ENCODE measurements at regions not wholly inside any gene's neighbourhood (a gene's known extent, or its start where the extent isn't known, plus 50 kb on each side); places are given as distances from the start of the nearest gene placed in this dataset.
"Not testable (repeated sequence)": the region's sequence is repeated elsewhere in the genome, so short reads cannot be mapped to it uniquely, and the experiment has no call there.

DNA sequence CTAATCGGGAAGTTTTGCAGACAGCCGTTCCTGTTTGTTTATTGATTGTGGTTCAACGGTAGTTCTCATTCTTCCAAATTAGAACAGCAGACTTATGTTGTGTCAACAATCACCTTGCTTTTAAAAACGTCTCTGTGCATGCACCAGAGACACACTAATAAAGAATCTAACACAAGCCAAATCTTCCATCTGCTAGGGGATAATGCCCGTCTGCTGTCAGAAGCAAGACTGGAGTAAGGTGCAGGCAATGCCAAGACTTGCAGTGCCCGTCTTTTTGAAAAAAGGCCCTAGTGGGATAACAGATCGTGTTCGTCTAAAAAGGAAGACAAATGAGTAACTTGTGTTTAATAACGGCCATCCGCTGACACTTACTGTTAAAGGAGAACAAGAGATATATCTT lies 158.4 kb downstream of the KCNJ2 start:
- ATAC-seq (no peak), DNase-seq (ENCODE audit: low spot score) (no peak)
- no peak overlapping the region for H3K27ac Mint-ChIP-seq
- CTCF ChIA-PET = no interaction called here
- 0 out of 2 replicates have a peak, but pooled peaks cover 4% of the 10 kb centered on the region for H3K9me3 Mint-ChIP-seq
- peaks cover 7% of the 10 kb centered on the region for H3K4me1 Mint-ChIP-seq
- TF ChIP-seq ZNF396 (CRISPR knock-in tag; IDR thresholded peaks at IDR 0.05; ENCODE audit: borderline replicate concordance) (no peak), ZNF671 (CRISPR knock-in tag; IDR thresholded peaks at IDR 0.05) (no peak), NR1H2 (CRISPR knock-in tag; IDR thresholded peaks at IDR 0.05) (no peak), CBFB (CRISPR knock-in tag; IDR thresholded peaks at IDR 0.05; ENCODE audit: low read depth) (no peak), SP1 (CRISPR knock-in tag; conservative IDR thresholded peaks at IDR 0.05) (no peak), ZBTB21 (CRISPR knock-in tag; IDR thresholded peaks at IDR 0.05; ENCODE audit: borderline replicate concordance) (no peak), ESRRA (CRISPR knock-in tag; IDR thresholded peaks at IDR 0.05; ENCODE audit: borderline replicate concordance) (no peak), ELF4 (CRISPR knock-in tag; IDR thresholded peaks at IDR 0.05; ENCODE audit: low read depth) (no peak), SOX15 (CRISPR knock-in tag; IDR thresholded peaks at IDR 0.05) (no peak)
- TF ChIP-seq, protein P1, sequence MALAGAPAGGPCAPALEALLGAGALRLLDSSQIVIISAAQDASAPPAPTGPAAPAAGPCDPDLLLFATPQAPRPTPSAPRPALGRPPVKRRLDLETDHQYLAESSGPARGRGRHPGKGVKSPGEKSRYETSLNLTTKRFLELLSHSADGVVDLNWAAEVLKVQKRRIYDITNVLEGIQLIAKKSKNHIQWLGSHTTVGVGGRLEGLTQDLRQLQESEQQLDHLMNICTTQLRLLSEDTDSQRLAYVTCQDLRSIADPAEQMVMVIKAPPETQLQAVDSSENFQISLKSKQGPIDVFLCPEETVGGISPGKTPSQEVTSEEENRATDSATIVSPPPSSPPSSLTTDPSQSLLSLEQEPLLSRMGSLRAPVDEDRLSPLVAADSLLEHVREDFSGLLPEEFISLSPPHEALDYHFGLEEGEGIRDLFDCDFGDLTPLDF (CRISPR knock-in tag; IDR thresholded peaks at IDR 0.05) = no peak
- POLR2A ChIA-PET = interaction anchor here (0.6 kb wide), 1 partner anchor 175 kb away, joined by 3 read pairs; no protein-coding TSS in a partner anchor
- H3K27me3 Mint-ChIP-seq (ENCODE audit: low read depth) = no peaks in the 10 kb centered on the region
- H3K4me3 Mint-ChIP-seq = no peak overlapping the region
- no peaks in the 10 kb centered on the region; the same call in 1 of the 2 replicates for H3K36me3 Mint-ChIP-seq

DNA sequence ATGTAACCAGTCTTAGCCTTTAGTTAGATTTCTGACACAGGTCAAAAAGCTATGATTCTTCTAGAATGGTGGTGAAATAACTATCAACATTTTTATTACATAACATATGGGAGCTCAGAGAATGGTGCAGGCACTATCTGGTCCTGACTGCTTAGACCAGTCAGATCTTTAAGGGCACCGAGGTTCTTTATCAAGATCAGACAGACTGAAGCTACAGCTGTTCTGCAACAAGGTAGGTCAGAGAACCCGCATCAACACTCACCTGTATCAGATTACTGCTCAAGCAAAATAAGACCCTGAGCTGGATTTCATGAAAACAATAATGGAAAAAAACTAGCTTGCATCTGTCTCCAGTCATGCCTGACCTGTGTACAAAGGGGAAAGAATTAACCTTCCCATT lies 160.4 kb downstream of the KCNJ2 start:
- Mint-ChIP-seq H3K9me3 (0 out of 2 replicates have a peak, but pooled peaks cover 4% of the 10 kb centered on the region), H3K4me3 (no peak overlapping the region), H3K36me3 (no peaks in the 10 kb centered on the region; the same call in 1 of the 2 replicates), H3K27ac (no peak overlapping the region), H3K27me3 (ENCODE audit: low read depth) (no peaks in the 10 kb centered on the region), H3K4me1 (peaks cover 7% of the 10 kb centered on the region)
- ChIA-PET POLR2A (no interaction called here), CTCF (no interaction called here)
- ATAC-seq (no peak), DNase-seq (ENCODE audit: low spot score) (no peak)
- TF ChIP-seq ZNF263 (CRISPR knock-in tag; IDR thresholded peaks at IDR 0.05; ENCODE audit: low read depth) (no peak), TP53 (CRISPR knock-in tag; IDR thresholded peaks at IDR 0.05) (no peak), FOXJ3 (CRISPR knock-in tag; IDR thresholded peaks at IDR 0.05; ENCODE audit: borderline replicate concordance) (no peak), ZNF423 (CRISPR knock-in tag; IDR thresholded peaks at IDR 0.05) (no peak), ZNF138 (CRISPR knock-in tag; conservative IDR thresholded peaks at IDR 0.05) (no peak), NR3C1 (CRISPR knock-in tag; conservative IDR thresholded peaks at IDR 0.05; ENCODE audit: low read depth) (no peak), ZNF121 (CRISPR knock-in tag; IDR thresholded peaks at IDR 0.05) (no peak), ESRRA (CRISPR knock-in tag; IDR thresholded peaks at IDR 0.05; ENCODE audit: borderline replicate concordance) (no peak), ZBTB21 (CRISPR knock-in tag; IDR thresholded peaks at IDR 0.05; ENCODE audit: borderline replicate concordance) (no peak)
- TF ChIP-seq, protein P1 (CRISPR knock-in tag; IDR thresholded peaks at IDR 0.05) = no peak
- TF ChIP-seq, protein P2, sequence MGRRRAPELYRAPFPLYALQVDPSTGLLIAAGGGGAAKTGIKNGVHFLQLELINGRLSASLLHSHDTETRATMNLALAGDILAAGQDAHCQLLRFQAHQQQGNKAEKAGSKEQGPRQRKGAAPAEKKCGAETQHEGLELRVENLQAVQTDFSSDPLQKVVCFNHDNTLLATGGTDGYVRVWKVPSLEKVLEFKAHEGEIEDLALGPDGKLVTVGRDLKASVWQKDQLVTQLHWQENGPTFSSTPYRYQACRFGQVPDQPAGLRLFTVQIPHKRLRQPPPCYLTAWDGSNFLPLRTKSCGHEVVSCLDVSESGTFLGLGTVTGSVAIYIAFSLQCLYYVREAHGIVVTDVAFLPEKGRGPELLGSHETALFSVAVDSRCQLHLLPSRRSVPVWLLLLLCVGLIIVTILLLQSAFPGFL (CRISPR knock-in tag; IDR thresholded peaks at IDR 0.05; ENCODE audit: borderline replicate concordance) = no peak

DNA sequence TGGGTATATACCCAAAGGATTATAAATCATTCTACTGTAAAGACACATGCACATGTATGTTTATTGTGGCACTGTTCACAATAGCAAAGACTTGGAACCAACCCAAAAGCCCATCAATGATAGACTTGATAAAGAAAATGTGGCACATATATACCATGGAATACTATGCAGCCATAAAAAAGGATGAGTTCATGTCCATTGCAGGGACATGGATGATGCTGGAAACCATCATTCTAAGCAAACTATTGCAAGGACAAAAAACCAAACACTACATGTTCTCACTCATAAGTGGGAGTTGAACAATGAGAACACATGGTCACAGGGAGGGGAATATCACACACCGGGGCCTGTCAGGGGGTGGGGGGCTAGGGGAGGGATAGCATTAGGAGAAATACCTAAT lies 161.7 kb downstream of the KCNJ2 start:
- POLR2A ChIA-PET; H3K4me3 Mint-ChIP-seq; DNase-seq (ENCODE audit: low spot score); ATAC-seq; H3K9me3 Mint-ChIP-seq; H3K4me1 Mint-ChIP-seq; H3K27me3 Mint-ChIP-seq (ENCODE audit: low read depth); H3K27ac Mint-ChIP-seq; H3K36me3 Mint-ChIP-seq; CTCF ChIA-PET: not testable (repeated sequence)
